Spleen (tissue), 7 donors: ENCODE measurements at regions not wholly inside any gene's neighbourhood (a gene's known extent, or its start where the extent isn't known, plus 50 kb on each side); places are given as distances from the start of the nearest gene placed in this dataset.

Source experiments
- POLR2A ChIP-seq, 3 donors: fragments of 450-650 bp; IDR thresholded peaks; one replicate each; pipeline ENCODE4 v1.5.1; 2017; ENCODE audit warnings: antibody characterized with exemption in 3 of 3, mild to moderate bottlenecking in 1 of 3
- POLR2AphosphoS5 ChIP-seq, 3 donors: sonication (generic); formaldehyde crosslinking; IDR thresholded peaks; one replicate each; pipeline ENCODE4 v1.5.1; 2017; ENCODE audit warnings: antibody characterized with exemption in 3 of 3
- TF ChIP-seq, protein P1 (sequence below), 11 experiments: fragments of 200-600 bp in 7 of 11; fragments of 450-650 bp in 4 of 11; sonication (generic) in 4 of 11; IDR thresholded peaks in 8 of 11; conservative IDR thresholded peaks in 3 of 11; 1 replicate in 7 of 11; 2 replicates in 4 of 11; pipeline versions ENCODE4 v1.4.0 to v1.8.0; 2016 to 2021; ENCODE audit warnings: antibody characterized with exemption in 11 of 11, inconsistent platforms in 4 of 11, mild to moderate bottlenecking in 1 of 11
- donor health status: DM: no; HTN: no; CAD: no; lungs with moderate emphysema.
- donor health status: DM: no; HTN: no; CAD: no.
- donor health status: DM: no; HTN: no; CAD: no.

DNA sequence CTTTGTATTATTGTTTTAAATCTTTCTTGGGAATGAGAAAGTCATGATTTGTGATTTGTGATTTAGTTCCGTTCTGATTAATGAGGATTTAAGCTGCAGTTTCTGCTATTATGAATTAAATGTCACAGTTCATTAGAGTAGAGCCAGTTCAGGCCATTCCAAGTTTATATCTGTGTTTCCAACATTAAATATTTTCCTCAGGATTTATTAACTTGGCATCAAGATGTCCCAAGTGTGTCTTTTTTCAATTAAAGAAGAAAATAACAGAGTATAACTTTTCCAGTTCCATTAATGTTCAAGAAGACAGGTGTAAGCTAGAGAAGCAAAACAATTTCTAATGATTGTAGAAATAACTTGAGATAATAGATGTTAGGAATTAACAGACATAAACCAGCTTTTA lies 1183.2 kb upstream of the CELF2 start:
- TF ChIP-seq, protein P1, sequence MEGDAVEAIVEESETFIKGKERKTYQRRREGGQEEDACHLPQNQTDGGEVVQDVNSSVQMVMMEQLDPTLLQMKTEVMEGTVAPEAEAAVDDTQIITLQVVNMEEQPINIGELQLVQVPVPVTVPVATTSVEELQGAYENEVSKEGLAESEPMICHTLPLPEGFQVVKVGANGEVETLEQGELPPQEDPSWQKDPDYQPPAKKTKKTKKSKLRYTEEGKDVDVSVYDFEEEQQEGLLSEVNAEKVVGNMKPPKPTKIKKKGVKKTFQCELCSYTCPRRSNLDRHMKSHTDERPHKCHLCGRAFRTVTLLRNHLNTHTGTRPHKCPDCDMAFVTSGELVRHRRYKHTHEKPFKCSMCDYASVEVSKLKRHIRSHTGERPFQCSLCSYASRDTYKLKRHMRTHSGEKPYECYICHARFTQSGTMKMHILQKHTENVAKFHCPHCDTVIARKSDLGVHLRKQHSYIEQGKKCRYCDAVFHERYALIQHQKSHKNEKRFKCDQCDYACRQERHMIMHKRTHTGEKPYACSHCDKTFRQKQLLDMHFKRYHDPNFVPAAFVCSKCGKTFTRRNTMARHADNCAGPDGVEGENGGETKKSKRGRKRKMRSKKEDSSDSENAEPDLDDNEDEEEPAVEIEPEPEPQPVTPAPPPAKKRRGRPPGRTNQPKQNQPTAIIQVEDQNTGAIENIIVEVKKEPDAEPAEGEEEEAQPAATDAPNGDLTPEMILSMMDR (IDR thresholded peaks at IDR 0.05 in 8 of 11, conservative IDR thresholded peaks at IDR 0.05 in 3 of 11), result no peak
- TF ChIP-seq POLR2A (IDR thresholded peaks at IDR 0.05), result no peak
- no peak for TF ChIP-seq POLR2AphosphoS5 (IDR thresholded peaks at IDR 0.05)
